Spleen (tissue), 7 donors: ENCODE measurements at regions not wholly inside any gene's neighbourhood (a gene's known extent, or its start where the extent isn't known, plus 50 kb on each side); places are given as distances from the start of the nearest gene placed in this dataset.

ENCODE experiments used
- CTCF ChIP-seq, 11 experiments: fragments of 200-600 bp in 7 of 11; fragments of 450-650 bp in 4 of 11; sonication (generic) in 4 of 11; IDR thresholded peaks in 8 of 11; conservative IDR thresholded peaks in 3 of 11; 1 replicate in 7 of 11; 2 replicates in 4 of 11; pipeline versions ENCODE4 v1.4.0 to v1.8.0; 2016 to 2021; ENCODE audit warnings: antibody characterized with exemption in 11 of 11, inconsistent platforms in 4 of 11, mild to moderate bottlenecking in 1 of 11
- POLR2AphosphoS5 ChIP-seq, 3 donors: sonication (generic); formaldehyde crosslinking; IDR thresholded peaks; one replicate each; pipeline ENCODE4 v1.5.1; 2017; ENCODE audit warnings: antibody characterized with exemption in 3 of 3
- donor health status: DM: no; HTN: no; CAD: no; lungs with moderate emphysema.
- donor health status: DM: no; HTN: no; CAD: no.
- donor health status: DM: no; HTN: no; CAD: no.

- TF ChIP-seq CTCF (IDR thresholded peaks at IDR 0.05 in 8 of 11, conservative IDR thresholded peaks at IDR 0.05 in 3 of 11) (no peak), POLR2AphosphoS5 (IDR thresholded peaks at IDR 0.05) (no peak)
Measured at GRCh38 chr18:73038336-73038735, 170.5 kb upstream of the NETO1 start.
